ENCODE measurements at regions not wholly inside any gene's neighbourhood (a gene's known extent, or its start where the extent isn't known, plus 50 kb on each side); places are given as distances from the start of the nearest gene placed in this dataset.
A peak's percentile ranks its signal among the peaks of the same experiment; 100 is the strongest.

- no peak for DNase-seq
Measured at GRCh38 chr5:126311766-126312165, 111.4 kb upstream of the GRAMD2B start.

GRCh38 chr5:126315341-126315740 lies 107.9 kb upstream of the GRAMD2B start:
- no peak for DNase-seq

DNA sequence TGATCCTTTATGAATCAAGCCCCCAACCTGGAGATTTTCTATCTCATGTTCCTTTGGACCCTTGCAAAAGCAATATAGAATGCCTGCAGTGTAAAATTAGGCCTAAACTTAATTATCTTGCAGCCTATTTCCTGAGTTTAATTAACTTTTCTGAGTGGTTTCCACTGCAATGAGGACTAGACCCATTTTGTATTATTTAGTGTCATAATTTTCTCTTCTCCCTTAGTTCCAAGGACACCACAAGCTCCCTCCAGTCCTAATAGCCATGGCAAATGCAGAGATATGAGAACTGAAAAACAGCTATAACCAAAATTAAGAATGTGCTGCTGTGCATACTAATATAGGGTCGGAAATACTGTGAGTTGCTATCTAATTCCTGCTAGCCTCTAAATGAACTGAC lies 90.9 kb upstream of the GRAMD2B start:
- DNase-seq, result no peak

DNA sequence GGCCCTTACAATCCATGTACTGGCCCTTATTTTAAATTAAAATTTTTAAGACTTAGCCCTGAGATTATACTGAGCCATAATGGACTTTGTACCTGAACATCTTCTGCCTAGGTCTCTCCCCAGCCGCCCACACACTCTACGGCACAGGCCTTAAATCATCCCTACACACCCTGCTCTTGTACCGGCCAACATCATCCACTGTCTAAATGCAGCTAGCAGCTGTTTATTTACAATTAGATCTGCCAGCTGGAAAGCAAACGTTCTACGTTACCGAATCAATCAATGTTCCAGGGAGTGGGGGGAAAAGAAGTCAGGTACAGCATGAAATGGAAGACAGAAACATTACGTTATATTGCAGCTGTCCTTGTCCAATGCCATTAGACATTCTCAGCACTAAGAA lies 88.4 kb upstream of the GRAMD2B start:
- no peak for DNase-seq

GRCh38 chr5:126335886-126336285 lies 87.3 kb upstream of the GRAMD2B start:
- no peak for DNase-seq

GRCh38 chr5:126338635-126339034 lies 84.6 kb upstream of the GRAMD2B start:
- DNase-seq, result no peak

GRCh38 chr5:126339215-126339805 lies 83.9 kb upstream of the GRAMD2B start:
- peak; percentile 64 for DNase-seq

- DNase-seq, result no peak
Measured at GRCh38 chr5:126341906-126342630, 81.1 kb upstream of the GRAMD2B start.

DNA sequence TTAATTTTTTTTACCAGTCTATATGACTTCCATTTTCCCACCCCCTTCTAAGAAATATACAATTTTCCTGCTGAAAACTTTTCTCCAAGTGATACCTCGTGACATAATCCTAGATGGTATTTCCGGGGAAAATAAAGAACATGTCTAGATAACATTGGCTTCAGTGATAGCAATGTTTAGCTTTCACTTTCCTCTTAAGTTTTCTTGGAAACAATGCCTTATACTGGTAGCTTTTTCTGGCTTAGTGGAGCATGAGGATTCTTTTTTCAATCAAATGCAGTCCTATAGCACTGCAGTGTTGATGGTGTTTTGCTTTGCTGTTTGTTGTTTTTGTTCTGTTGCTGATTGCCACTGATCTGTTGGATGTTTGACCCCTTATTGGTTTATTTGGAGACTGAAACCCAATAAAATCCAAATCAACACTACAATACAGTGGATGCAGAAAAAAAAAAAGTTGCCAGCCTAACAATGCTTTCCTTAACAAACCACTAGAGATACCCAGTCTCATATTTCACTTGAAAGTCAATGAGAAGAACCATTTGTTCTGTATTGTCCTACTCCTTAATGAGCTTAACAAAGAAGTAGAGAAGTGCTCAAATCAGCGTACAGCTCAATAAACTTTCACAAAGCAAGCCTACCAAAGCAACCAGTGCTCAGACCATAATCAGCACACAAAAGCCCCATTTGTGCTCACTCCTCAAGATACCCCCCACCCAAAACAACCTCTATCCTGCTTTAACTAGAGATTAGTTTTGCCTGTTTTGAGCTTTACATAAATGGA lies 74.2 kb upstream of the GRAMD2B start:
- DNase-seq, result no peak

DNA sequence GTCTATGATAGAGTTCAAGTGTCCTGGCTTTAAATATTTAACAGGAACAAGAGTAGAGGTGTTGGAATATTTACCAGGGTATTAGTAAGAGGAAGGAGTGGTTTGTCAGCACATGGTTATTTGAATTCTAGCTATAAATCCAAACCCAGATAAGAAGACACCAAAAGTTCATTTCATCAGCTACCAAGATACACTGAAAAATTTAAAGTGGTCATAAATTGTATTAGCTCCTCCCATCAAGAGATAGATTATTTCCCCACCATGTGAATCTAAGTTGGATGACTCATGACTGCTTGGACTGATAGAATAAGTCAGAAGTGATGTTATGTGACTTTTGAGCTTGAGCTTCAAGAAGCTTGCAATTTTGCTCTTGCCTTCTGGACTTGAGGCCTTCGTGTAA lies 72.1 kb upstream of the GRAMD2B start:
- no peak for DNase-seq

GRCh38 chr5:126354012-126354857 lies 69.0 kb upstream of the GRAMD2B start:
- peak; percentile 72 for DNase-seq

DNA sequence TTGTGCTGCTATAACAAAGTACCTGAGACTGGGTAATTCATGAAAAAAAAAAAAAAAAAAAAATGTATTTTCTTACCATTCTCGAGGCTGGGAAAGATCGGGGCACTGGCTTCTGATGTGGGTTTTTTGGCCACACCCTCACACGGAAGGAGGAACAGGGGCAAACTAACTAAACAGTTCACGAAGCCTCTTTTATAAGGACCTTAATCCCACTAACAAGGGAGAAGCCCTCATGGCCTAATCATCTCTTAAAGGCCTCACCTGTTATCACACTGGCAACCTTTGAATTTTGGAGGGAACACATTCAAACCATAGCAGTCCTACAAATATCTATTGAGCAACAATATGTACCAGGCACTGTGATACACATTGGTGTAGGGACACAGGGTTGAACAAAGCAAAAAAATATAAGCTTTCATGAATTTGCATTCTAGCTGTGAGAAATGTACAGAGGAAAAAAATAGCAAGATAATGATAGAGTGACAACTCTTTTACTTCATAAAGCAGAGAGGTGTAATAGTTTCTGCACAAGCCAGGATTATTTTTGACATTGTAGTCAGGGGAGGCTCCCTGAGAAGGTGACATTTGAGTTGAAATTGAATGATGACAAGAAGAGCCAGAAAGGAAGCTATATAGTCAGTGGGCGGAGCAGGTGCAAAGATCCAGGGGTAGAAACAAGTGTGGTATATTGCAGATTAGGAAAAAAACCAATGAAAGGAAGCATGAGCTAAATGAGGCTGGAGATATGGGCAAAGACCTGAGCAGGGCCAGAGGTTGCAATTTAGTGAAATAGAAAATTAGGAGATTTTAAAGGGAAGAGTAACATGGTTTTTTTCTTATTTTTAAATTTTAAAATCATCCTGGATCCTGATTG lies 68.1 kb upstream of the GRAMD2B start:
- no peak for DNase-seq

DNA sequence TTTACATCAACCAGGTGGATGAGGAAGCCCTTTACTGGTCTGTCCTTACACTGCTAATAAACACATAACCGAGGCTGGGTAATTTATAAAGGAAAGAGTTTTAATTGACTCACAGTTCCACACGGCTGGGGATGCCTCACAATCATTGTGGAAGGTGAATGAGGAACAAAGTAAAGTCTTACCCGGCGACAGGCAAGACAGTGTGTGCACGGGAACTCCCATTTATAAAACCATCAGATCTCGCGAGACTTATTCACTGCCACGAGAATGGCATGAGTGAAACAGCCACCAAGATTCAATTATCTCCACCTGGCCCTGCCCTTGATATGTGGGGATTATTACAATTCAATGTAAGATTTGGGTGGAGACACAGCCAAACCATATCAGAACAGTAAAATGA lies 67.3 kb upstream of the GRAMD2B start:
- DNase-seq, result no peak

GRCh38 chr5:126357585-126358342 lies 65.4 kb upstream of the GRAMD2B start:
- DNase-seq, result no peak

GRCh38 chr5:126358525-126358924 lies 64.7 kb upstream of the GRAMD2B start:
- DNase-seq, result no peak

GRCh38 chr5:126359884-126360283 lies 63.3 kb upstream of the GRAMD2B start:
- DNase-seq, result no peak

DNA sequence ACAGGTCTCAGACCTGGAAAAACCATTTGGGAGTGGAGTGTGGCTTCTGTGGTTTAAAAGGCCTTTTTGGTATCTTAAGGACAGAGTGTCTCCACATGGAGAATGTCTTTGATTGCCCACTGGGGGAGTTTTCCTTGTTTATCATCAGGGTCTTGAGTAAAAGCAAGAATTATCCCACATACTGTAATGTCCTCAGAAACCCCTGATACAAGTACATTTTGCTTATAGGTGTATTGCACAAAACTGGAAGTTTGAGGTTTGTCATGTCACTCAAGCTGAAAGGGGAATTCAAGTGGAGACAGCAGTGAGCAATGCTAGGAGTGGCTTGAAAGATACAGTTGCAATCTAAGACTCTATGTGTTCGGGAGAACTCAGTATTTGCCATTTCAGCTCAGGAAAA lies 62.7 kb upstream of the GRAMD2B start:
- DNase-seq, result no peak

DNA sequence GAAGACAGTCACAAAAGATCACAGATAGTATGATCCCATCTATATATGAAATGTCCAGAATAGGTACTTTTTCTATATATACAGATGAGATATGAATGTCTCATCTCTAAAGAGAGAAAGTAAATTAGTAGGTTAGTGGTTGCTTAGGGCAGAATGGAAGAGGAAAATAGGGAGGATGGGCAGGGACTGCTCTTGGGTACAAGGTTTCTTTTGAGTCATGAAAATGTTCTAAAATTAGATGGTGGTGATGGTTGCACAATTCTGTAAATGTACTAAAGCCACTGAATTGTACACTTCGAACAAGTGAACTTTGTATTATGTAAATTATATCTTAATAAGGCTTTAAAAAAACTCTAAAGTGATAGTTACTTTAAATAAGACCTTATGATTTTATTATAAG lies 59.6 kb upstream of the GRAMD2B start:
- DNase-seq, result no peak

DNA sequence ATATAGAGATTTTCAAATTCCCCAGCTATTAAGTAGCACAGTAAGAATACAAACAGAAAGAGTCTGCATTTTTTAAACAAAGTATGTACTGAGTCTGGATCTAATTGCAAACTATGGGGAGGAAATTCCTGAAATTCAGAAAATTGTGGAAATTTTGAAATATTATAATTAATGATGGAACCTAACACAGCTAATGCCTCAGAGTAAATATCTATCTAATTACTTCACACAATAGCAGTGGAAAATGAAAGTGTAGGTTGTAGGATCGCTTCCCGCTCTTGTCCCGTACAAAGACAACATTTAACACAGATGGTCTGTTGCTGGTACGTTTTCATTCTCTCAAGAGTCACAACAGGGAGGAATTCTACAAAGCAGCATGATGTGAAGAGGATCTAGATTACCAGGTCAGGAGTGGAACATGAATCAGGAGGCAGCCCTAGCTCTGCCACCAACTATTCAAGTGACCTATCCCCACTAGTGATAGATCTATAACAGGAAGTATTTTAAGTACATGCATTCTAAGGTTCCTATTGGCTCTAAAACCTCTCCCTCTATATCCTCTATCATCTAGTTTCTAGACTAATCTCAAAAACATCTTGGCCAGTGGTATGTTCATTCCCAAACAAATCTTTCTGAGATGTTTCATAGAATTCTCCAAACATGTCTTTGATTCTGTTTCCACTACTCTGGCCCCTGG lies 58.9 kb upstream of the GRAMD2B start:
- no peak for DNase-seq

DNA sequence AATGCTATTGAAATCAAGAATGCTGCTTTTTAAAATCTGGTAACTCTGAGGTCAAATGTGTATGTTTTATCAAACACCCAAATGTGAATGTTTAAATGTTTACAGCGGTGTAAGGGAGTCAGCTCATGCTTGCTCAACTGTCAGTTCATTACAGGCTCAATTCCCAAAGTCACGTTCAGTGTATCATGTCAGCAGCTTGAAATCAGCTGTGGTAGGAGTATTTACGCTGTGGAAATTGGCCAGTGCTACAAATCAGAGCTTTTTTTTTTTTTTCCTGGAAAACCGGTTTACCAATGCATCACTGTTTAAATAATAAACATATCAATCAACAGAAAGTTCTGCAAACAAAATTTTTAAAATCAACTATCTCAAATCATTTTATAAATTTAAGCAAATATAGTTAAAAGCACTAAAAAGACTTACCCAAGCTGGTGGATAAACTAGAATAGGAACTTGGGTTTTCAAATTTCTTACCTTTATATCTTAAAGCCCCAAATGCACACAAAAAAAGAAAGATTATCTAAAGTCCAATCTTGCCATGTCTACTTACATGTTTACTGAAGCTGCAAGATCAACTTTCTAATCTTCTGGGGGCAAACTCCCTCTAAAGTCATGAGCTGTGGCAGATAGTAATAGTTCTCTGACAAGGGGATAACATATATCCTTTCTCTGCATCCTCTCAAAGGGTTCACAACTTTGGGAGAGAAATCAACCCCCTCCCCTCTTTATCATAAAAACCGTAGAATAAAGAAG lies 57.6 kb upstream of the GRAMD2B start:
- no peak for DNase-seq
